GM21737 (cell line): ENCODE measurements at regions not wholly inside any gene's neighbourhood (a gene's known extent, or its start where the extent isn't known, plus 50 kb on each side); places are given as distances from the start of the nearest gene placed in this dataset.
"Not testable (repeated sequence)": the region's sequence is repeated elsewhere in the genome, so short reads cannot be mapped to it uniquely, and the experiment has no call there.

Source experiments
- ATAC-seq: cut with Tn5 transposase; IDR thresholded peaks from one replicate; pipeline ENCODE4 v1.9.1; 2021; ENCODE audit warnings: mild to moderate bottlenecking, moderate library complexity; ENCODE audit not compliant: unreplicated experiment

- ATAC-seq = no peak
Observed at GRCh38 chr15:81830520-81830919, 215.3 kb downstream of the MEX3B start.

GRCh38 chr15:81829918-81830317 lies 215.9 kb downstream of the MEX3B start:
- ATAC-seq = no peak

- ATAC-seq = no peak
Observed at GRCh38 chr15:81828135-81828534, 217.7 kb downstream of the MEX3B start.

GRCh38 chr15:81825136-81825535 lies 220.7 kb downstream of the MEX3B start:
- no peak for ATAC-seq

- ATAC-seq = not testable (repeated sequence)
Observed at GRCh38 chr15:81822587-81822986, 223.2 kb downstream of the MEX3B start.

GRCh38 chr15:81819924-81820635 lies 225.7 kb downstream of the MEX3B start:
- no peak for ATAC-seq

GRCh38 chr15:81814882-81815455 lies 230.8 kb downstream of the MEX3B start:
- no peak for ATAC-seq

- ATAC-seq = no peak
Observed at GRCh38 chr15:81813215-81813614, 232.6 kb downstream of the MEX3B start.

- no peak for ATAC-seq
Observed at GRCh38 chr15:81812456-81812855, 233.4 kb downstream of the MEX3B start.

GRCh38 chr15:81811736-81812135 lies 234.1 kb downstream of the MEX3B start:
- ATAC-seq = no peak

GRCh38 chr15:81809543-81809942 lies 236.3 kb downstream of the MEX3B start:
- no peak for ATAC-seq

GRCh38 chr15:81807806-81808205 lies 238.0 kb downstream of the MEX3B start:
- ATAC-seq = no peak

- no peak for ATAC-seq
Observed at GRCh38 chr15:81807186-81807585, 238.6 kb downstream of the MEX3B start.

GRCh38 chr15:81795899-81796298 lies 249.9 kb downstream of the MEX3B start:
- ATAC-seq = no peak

- no peak for ATAC-seq
Observed at GRCh38 chr15:81792646-81793045, 253.2 kb downstream of the MEX3B start.

GRCh38 chr15:81791322-81791721 lies 254.5 kb downstream of the MEX3B start:
- not testable (repeated sequence) for ATAC-seq

GRCh38 chr15:81789403-81789802 lies 256.4 kb downstream of the MEX3B start:
- ATAC-seq = no peak

GRCh38 chr15:81786776-81787175 lies 259.0 kb downstream of the MEX3B start:
- no peak for ATAC-seq

- ATAC-seq = no peak
Observed at GRCh38 chr15:81785679-81786078, 260.1 kb downstream of the MEX3B start.

GRCh38 chr15:81785181-81785580 lies 260.6 kb downstream of the MEX3B start:
- no peak for ATAC-seq

- ATAC-seq = no peak
Observed at GRCh38 chr15:81784751-81785150, 261.1 kb downstream of the MEX3B start.

GRCh38 chr15:81783586-81783985 lies 262.2 kb downstream of the MEX3B start:
- no peak for ATAC-seq

GRCh38 chr15:81783076-81783475 lies 262.7 kb downstream of the MEX3B start:
- ATAC-seq = no peak
